HEK293T (cell line): ENCODE measurements at regions not wholly inside any gene's neighbourhood (a gene's known extent, or its start where the extent isn't known, plus 50 kb on each side); places are given as distances from the start of the nearest gene placed in this dataset.

ENCODE experiments used
- ARNT ChIP-seq: fragments of 450-650 bp; IDR thresholded peaks from 2 replicates; pipeline ENCODE4 v1.6.1; 2017; ENCODE audit warnings: mild to moderate bottlenecking
- BHLHE40 ChIP-seq: fragments of 450-650 bp; IDR thresholded peaks from 2 replicates; pipeline ENCODE4 v1.6.1; 2016; ENCODE audit warnings: mild to moderate bottlenecking, moderate library complexity, borderline replicate concordance
- CTBP1 ChIP-seq: fragments of 450-650 bp; IDR thresholded peaks from 2 replicates; pipeline ENCODE4 v1.6.1; 2016; ENCODE audit warnings: borderline replicate concordance
- ELF4 ChIP-seq: fragments of 450-650 bp; IDR thresholded peaks from 2 replicates; pipeline ENCODE4 v1.6.1; 2017; ENCODE audit warnings: antibody characterized with exemption
- FOXA1 ChIP-seq: fragments of 450-650 bp; IDR thresholded peaks from 2 replicates; pipeline ENCODE4 v1.6.1; 2016; ENCODE audit warnings: mild to moderate bottlenecking
- FOXK2 ChIP-seq: fragments of 450-650 bp; IDR thresholded peaks from 2 replicates; pipeline ENCODE4 v1.6.1; 2016; ENCODE audit warnings: mild to moderate bottlenecking
- HDGF ChIP-seq: fragments of 450-650 bp; IDR thresholded peaks from 2 replicates; pipeline ENCODE4 v1.6.1; 2017; ENCODE audit warnings: antibody characterized with exemption, borderline replicate concordance
- LEF1 ChIP-seq: fragments of 450-650 bp; IDR thresholded peaks from 2 replicates; pipeline ENCODE4 v1.6.1; 2017; ENCODE audit warnings: mild to moderate bottlenecking, borderline replicate concordance
- NFRKB ChIP-seq: fragments of 450-650 bp; IDR thresholded peaks from 2 replicates; pipeline ENCODE4 v1.6.1; 2016; ENCODE audit warnings: mild to moderate bottlenecking, moderate library complexity
- SP1 ChIP-seq: fragments of 450-650 bp; IDR thresholded peaks from 2 replicates; pipeline ENCODE4 v1.6.1; 2017
- SUZ12 ChIP-seq: fragments of 450-650 bp; IDR thresholded peaks from 2 replicates; pipeline ENCODE4 v1.6.1; 2016; ENCODE audit warnings: mild to moderate bottlenecking
- TARDBP ChIP-seq: fragments of 450-650 bp; IDR thresholded peaks from 2 replicates; pipeline ENCODE4 v1.6.1; 2016
- ZNF384 ChIP-seq: fragments of 450-650 bp; IDR thresholded peaks from 2 replicates; pipeline ENCODE4 v1.6.1; 2016
- TF ChIP-seq, protein P1 (sequence below): fragments of 450-650 bp; IDR thresholded peaks from 2 replicates; pipeline ENCODE4 v1.6.1; 2016

- TF ChIP-seq ELF4 (no peak), FOXA1 (no peak), TARDBP (no peak), NFRKB (no peak), LEF1 (no peak), SP1 (no peak), ARNT (no peak), BHLHE40 (no peak), FOXK2 (no peak), SUZ12 (no peak), HDGF (no peak), ZNF384 (no peak), CTBP1 (no peak)
- TF ChIP-seq, protein P1, sequence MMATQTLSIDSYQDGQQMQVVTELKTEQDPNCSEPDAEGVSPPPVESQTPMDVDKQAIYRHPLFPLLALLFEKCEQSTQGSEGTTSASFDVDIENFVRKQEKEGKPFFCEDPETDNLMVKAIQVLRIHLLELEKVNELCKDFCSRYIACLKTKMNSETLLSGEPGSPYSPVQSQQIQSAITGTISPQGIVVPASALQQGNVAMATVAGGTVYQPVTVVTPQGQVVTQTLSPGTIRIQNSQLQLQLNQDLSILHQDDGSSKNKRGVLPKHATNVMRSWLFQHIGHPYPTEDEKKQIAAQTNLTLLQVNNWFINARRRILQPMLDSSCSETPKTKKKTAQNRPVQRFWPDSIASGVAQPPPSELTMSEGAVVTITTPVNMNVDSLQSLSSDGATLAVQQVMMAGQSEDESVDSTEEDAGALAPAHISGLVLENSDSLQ, result no peak
Measured at GRCh38 chr3:99516936-99517335, 121.5 kb upstream of the COL8A1 start.
